H54 (cell line): ENCODE measurements at regions not wholly inside any gene's neighbourhood (a gene's known extent, or its start where the extent isn't known, plus 50 kb on each side); places are given as distances from the start of the nearest gene placed in this dataset.
"Not testable (repeated sequence)": the region's sequence is repeated elsewhere in the genome, so short reads cannot be mapped to it uniquely, and the experiment has no call there.

Experiments used
- DNase-seq: peaks from one replicate; pipeline ENCODE4 v3.0.0; 2011; ENCODE audit warnings: low spot score, mixed read lengths; ENCODE audit not compliant: insufficient read length
- FAIRE-seq: peaks from 3 replicates; lab custom pipeline; 2011; peaks lifted over from hg19 to GRCh38; lab: Jason Lieb, UNC
- POLR2A ChIP-seq: IDR thresholded peaks from 2 replicates; pipeline ENCODE4 v1.6.1; 2011; ENCODE audit warnings: low read depth, mild to moderate bottlenecking, low read length

- DNase-seq (no peak), FAIRE-seq (no peak)
- no peak for TF ChIP-seq POLR2A
These were observed 918.4 kb upstream of the ADAMTS5 start for GRCh38 chr21:27885296-27885711.

DNA sequence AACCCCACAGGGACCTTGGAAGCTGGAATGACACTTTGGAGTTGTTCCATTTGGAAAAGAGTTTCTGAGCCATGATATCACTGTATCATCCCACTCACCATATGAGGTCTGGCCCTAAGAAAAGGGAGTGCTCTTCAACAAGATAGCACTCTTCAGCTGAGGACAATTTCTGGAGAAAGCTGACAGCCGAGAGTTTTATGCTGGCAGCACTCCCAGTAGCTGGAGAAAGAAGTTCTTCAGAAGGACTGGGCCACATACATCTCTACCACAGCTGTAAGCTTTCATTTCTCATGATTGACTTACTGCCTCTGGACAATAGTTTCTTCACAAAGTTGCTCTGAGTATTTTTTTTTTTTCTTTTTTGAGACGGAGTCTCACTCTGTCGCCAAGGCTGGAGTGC lies 914.4 kb upstream of the ADAMTS5 start:
- not testable (repeated sequence) for DNase-seq, FAIRE-seq

- not testable (repeated sequence) for FAIRE-seq, DNase-seq
These were observed 905.5 kb upstream of the ADAMTS5 start for GRCh38 chr21:27872411-27872810.

- not testable (repeated sequence) for DNase-seq, FAIRE-seq
These were observed 903.9 kb upstream of the ADAMTS5 start for GRCh38 chr21:27870755-27871154.

DNA sequence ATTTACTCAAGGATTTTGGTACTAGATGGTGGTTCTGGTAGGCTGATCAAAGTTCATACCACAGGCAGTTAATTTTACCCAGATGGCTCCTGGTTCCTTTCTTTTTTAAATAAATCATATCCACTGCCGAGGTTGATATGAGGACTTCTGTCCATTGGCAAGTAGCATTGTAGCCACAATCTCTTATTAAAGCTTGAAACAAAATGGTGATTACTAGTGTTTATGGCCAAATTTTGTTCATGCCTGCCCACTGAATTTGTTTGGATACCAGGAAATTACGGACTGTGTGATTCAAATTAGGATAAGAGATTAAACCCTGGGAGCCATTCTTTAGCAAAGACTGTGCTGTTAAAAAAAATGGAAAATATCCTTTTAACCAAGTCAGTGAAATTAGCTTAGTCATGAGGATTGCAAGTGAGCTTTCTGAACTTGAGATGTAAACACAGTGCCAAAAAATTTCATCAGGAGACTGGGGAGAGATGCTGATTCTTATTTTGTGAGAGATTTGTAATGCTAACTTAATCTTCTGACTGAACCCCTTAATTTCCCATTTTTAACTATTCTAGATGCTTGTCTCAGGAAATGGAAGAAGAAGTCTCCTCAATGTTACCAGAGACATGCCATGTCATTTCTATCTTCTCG lies 893.5 kb upstream of the ADAMTS5 start:
- peak; percentile 70 for FAIRE-seq
- DNase-seq: not testable (repeated sequence)

DNA sequence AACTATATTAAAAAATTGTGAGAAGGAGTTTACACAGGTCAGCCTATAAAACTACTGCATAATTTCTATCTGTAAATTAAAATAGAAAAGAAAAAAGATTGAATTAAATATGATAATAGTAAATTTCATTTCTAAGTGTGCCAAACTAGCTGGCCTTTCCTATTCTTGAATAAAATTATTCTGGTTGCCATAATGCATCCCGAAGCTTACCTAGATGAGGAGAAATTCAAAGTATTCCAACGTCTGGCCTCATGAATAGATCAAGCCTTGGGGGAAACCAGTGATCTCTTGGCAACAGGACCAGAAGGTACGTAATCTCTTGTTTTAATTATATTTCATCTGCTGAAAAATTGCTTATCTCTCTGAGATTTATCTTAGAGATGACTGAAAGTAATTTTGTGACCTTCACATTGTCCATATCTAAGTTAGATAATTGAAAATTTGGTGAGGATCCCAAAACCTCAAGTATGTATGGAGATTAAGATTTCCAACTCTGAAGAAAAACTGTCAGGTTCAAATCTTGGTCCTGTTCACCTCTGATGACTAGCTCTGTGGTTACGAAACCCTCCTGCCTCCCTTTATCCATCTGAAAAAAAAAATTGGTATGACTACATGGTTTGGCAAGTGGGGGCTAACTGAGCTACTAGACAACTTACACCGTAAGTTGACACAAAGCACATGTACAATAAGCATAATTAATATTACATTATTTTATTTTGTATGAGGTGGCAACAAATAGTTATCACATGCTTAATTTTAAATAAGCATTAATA lies 891.4 kb upstream of the ADAMTS5 start:
- not testable (repeated sequence) for FAIRE-seq, DNase-seq

DNA sequence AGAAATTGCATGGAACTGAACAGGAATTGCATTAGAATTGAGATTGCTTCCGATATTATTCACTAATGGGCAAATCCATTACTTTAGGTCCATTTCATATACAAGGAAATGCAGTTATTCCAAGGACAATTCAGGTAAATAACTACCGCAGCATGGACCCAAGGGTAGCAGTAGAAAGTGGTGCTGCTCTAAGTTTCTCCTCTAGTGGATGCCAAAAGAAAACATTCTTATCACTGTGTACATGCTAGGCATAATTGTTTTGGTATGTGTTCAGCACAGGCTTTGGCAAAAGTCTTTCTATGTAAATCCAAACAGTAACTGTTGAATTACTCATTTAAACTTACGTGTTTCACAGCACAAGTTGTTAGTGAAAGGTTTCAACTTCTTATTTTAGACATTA lies 890.1 kb upstream of the ADAMTS5 start:
- DNase-seq, FAIRE-seq: not testable (repeated sequence)

GRCh38 chr21:27841084-27841672 lies 874.3 kb upstream of the ADAMTS5 start:
- DNase-seq (no peak), FAIRE-seq (no peak)
- TF ChIP-seq POLR2A: no peak

DNA sequence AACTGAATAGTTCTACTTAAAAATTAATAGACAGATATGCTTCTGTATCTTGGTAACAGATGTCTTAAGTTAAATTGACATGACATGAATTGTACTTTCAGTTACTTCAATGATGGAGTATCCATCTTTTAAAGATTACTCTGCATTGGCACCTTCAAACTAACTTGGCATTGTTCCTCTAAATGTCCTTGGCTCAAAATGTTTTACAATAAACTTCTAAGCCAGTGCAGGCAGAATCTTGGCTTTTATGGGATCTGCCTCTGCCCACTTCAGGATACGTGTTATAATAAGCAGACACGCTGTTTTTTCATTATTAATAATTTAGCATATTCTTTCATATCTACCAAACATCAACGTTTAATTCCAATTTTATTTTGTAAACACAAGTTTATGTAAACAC lies 873.4 kb upstream of the ADAMTS5 start:
- no peak for TF ChIP-seq POLR2A
- FAIRE-seq (no peak), DNase-seq (no peak)

DNA sequence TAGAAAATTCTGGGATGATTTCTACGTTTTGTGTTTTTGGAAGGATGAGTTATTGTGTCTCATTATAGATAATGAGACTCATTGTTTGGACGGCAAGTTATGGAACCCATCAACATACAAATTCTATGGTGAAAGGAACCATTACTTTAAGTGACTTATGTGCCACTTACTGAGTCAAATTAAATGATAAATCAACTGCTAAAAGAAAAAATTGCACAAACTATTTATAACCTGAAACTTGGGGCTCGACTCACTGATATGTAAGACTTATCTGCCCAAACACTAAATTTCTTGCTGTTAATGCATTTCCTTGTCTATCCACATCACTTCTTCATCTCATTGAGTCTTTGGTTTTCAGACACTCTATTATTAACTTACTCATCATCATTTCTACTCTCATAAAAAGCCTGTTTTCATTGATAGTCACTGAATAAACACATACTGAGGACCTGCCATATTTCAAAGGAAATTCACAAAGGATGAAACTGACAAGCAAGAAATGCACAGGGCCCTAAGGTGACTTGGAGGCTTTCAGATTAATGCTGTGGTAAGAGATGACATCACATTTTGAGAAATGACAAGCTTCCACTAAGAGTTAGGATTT lies 872.7 kb upstream of the ADAMTS5 start:
- no peak for TF ChIP-seq POLR2A
- no peak for FAIRE-seq
- no peak for DNase-seq

DNA sequence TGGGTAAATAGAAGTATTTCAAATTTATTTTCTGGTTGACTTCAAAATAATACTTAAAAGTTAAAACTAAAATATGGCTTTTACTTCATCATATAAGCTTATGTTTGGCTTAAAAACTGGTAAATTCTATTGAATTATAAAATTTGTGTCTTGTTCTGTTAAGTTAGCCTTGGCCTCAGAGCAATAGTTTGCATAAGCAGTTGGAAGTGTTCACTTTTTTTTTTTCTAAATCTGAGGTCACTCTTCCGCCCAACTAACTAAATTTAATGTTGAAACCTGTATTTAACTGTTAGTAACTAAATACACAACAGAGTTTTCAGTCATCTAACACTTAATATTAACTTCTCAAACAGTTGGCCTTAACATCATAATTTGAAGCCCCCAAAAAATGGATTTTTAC lies 871.7 kb upstream of the ADAMTS5 start:
- no peak for TF ChIP-seq POLR2A
- FAIRE-seq (no peak), DNase-seq (no peak)

- FAIRE-seq (no peak), DNase-seq (no peak)
- no peak for TF ChIP-seq POLR2A
These were observed 871.0 kb upstream of the ADAMTS5 start for GRCh38 chr21:27837936-27838335.

GRCh38 chr21:27833298-27833697 lies 866.4 kb upstream of the ADAMTS5 start:
- TF ChIP-seq POLR2A: no peak
- FAIRE-seq (no peak), DNase-seq (no peak)

DNA sequence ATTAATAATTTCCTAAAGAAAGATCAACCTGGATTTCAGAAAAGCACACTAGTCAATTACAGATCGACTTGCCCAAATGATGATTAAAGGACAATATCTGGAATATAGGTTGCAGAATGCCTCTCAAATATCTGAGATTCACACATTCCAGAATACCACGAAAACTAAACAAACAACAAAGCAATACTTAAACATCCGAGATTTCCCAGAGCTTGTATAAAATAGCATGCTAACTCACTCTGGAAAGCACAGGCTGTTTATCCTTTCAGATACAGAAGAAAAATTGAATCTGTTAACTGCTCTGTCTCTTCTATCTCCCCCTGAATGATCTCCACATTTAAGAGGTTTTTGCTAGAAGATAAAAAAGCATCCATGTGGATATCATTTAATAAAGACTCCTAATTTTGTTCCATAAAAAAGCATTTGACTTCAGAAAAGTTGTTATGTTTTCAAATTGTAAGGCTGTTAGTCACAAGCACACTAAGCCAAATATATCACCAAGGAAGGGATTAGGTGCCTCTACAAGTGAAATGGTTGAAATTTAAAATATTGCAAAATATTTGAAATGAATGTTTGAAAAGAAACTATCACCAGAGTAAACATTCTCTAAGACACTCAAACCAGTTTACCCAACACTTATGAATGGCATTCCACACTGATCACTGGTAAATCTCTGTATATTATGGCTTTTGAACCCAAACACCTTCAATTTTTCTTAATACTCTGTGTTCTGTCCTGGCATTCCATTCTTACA lies 865.1 kb upstream of the ADAMTS5 start:
- peak; percentile 78 for FAIRE-seq
- TF ChIP-seq POLR2A: no peak
- no peak for DNase-seq
